Ovary (tissue), 7 donors: ENCODE measurements at regions not wholly inside any gene's neighbourhood (a gene's known extent, or its start where the extent isn't known, plus 50 kb on each side); places are given as distances from the start of the nearest gene placed in this dataset.

Experiments used
- DNase-seq, 5 donors: peaks; one replicate each; pipeline ENCODE4 v3.0.0-alpha.2; 2019 to 2020
- H3K27ac ChIP-seq, 2 donors: fragments of 200-600 bp; one replicate each; pipeline versions ENCODE4 v1.5.1 to v1.8.0; 2019 to 2022
- H3K27me3 ChIP-seq: fragments of 200-600 bp; one replicate; pipeline ENCODE4 v1.8.0; 2022
- H3K36me3 ChIP-seq: fragments of 200-600 bp; sonication (generic); one replicate; pipeline ENCODE4 v1.5.1; 2019
- H3K4me1 ChIP-seq: one replicate; pipeline ENCODE4 v1.8.1; 2013; ENCODE audit warnings: mild to moderate bottlenecking, moderate library complexity; ENCODE audit not compliant: insufficient read depth
- H3K4me3 ChIP-seq: fragments of 200-600 bp; sonication (generic); one replicate; pipeline ENCODE4 v1.5.1; 2017
- H3K9me3 ChIP-seq, 2 donors: fragments of 200-600 bp in 1 of 2; sonication (generic) in 1 of 2; one replicate each; pipeline versions ENCODE4 v1.5.1 to v1.8.1; 2013 to 2019; ENCODE audit warnings: mild to moderate bottlenecking in 1 of 2, moderate library complexity in 1 of 2
- CTCF ChIP-seq, 3 donors: fragments of 450-650 bp in 2 of 3; fragments of 200-600 bp in 1 of 3; IDR thresholded peaks; one replicate each; pipeline versions ENCODE4 v1.5.1 to v1.8.0; 2016 to 2022; ENCODE audit warnings: antibody characterized with exemption in 3 of 3, mild to moderate bottlenecking in 1 of 3
- EP300 ChIP-seq: sonication (generic); formaldehyde crosslinking; IDR thresholded peaks from one replicate; pipeline ENCODE4 v1.6.1; 2017; ENCODE audit warnings: antibody characterized with exemption
- POLR2A ChIP-seq: fragments of 450-650 bp; IDR thresholded peaks from one replicate; pipeline ENCODE4 v1.6.1; 2017; ENCODE audit warnings: antibody characterized with exemption, mild to moderate bottlenecking, moderate library complexity
- WGBS, 3 donors: extraction: QIAGEN DNeasy Blood & Tissue Kit in 1 of 3; methylation state at CpG; one replicate each; pipeline versions ENCODE4 v1.1.5 to v1.1.7; 2013 to 2017; 5-methylcytosine and 5-hydroxymethylcytosine counted together
- intact Hi-C, 4 donors: fragments of 100-400 bp; cut with DNase I; formaldehyde crosslinking; loops; one replicate each; pipeline versions ENCODE4 v1.11.0 to v1.15.1; 2022 to 2023
- donor health status: DM: no; HTN: no; CAD: no; lungs with moderate emphysema.
- donor health status: DM: no; HTN: no; CAD: no.
- donor health status: Bipolar disorder and iron deficiency.
- donor health status: DM: no; HTN: no; CAD: no.
- donor health status: DM: yes; HTN: yes; CAD: no.

GRCh38 chr13:21805733-21806132 lies 134.9 kb downstream of the FGF9 start:
- Histone ChIP-seq H3K4me1 (no peaks in the 10 kb centered on the region), H3K27me3 (no peaks in the 10 kb centered on the region), H3K27ac (no peak overlapping the region), H3K9me3 (no peaks in the 10 kb centered on the region), H3K36me3 (no peaks in the 10 kb centered on the region), H3K4me3 (no peak overlapping the region)
- intact Hi-C loops: no loop called here
- TF ChIP-seq CTCF (IDR thresholded peaks at IDR 0.05) (no peak), EP300 (no peak), POLR2A (no peak)
- WGBS, 3 donors: 16 to 42% (median 19%) methylated on average over 3 of the region's 3 CpGs
- no peak for DNase-seq

GRCh38 chr13:21812192-21812626 lies 141.3 kb downstream of the FGF9 start:
- TF ChIP-seq EP300: no peak
- no peak for TF ChIP-seq CTCF (IDR thresholded peaks at IDR 0.05)
- TF ChIP-seq POLR2A: no peak
- no peak for DNase-seq
- Histone ChIP-seq H3K9me3 (no peaks in the 10 kb centered on the region), H3K27ac (no peak overlapping the region), H3K4me1 (no peaks in the 10 kb centered on the region), H3K4me3 (no peak overlapping the region), H3K27me3 (no peaks in the 10 kb centered on the region), H3K36me3 (no peaks in the 10 kb centered on the region)
- intact Hi-C loops: no loop called here
- WGBS, 3 donors: 51 to 75% (median 70%) methylated on average over 11 to 12 of the region's 12 CpGs

GRCh38 chr13:21813110-21813509 lies 142.2 kb downstream of the FGF9 start:
- 91 to 92% (median 92%) methylated on average over 4 of the region's 4 CpGs for WGBS, 3 donors
- H3K4me3 ChIP-seq: no peak overlapping the region
- no peak for TF ChIP-seq POLR2A
- TF ChIP-seq EP300: no peak
- no peak for TF ChIP-seq CTCF (IDR thresholded peaks at IDR 0.05)
- intact Hi-C loops: no loop called here
- no peaks in the 10 kb centered on the region for H3K4me1 ChIP-seq
- DNase-seq: no peak
- H3K27me3 ChIP-seq: no peaks in the 10 kb centered on the region
- no peaks in the 10 kb centered on the region for H3K9me3 ChIP-seq
- no peaks in the 10 kb centered on the region for H3K36me3 ChIP-seq
- no peak overlapping the region for H3K27ac ChIP-seq

- no peaks in the 10 kb centered on the region for H3K4me1 ChIP-seq
- H3K4me3 ChIP-seq: no peak overlapping the region
- intact Hi-C loops: no loop called here
- WGBS, 3 donors: 47 to 69% (median 69%) methylated on average over 4 of the region's 4 CpGs
- no peak overlapping the region for H3K27ac ChIP-seq
- H3K27me3 ChIP-seq: no peaks in the 10 kb centered on the region
- DNase-seq: no peak
- H3K9me3 ChIP-seq: no peaks in the 10 kb centered on the region
- no peaks in the 10 kb centered on the region for H3K36me3 ChIP-seq
- TF ChIP-seq POLR2A (no peak), CTCF (IDR thresholded peaks at IDR 0.05) (no peak), EP300 (no peak)
Observed at GRCh38 chr13:21813844-21814243, 143.0 kb downstream of the FGF9 start.

GRCh38 chr13:21814604-21815003 lies 143.7 kb downstream of the FGF9 start:
- intact Hi-C loops: no loop called here
- Histone ChIP-seq H3K4me3 (no peak overlapping the region), H3K9me3 (no peaks in the 10 kb centered on the region), H3K36me3 (no peaks in the 10 kb centered on the region), H3K27me3 (no peaks in the 10 kb centered on the region), H3K27ac (no peak overlapping the region), H3K4me1 (no peaks in the 10 kb centered on the region)
- DNase-seq: no peak
- no peak for TF ChIP-seq CTCF (IDR thresholded peaks at IDR 0.05)
- 60 to 69% (median 62%) methylated on average over 7 of the region's 7 CpGs for WGBS, 3 donors
